GM18499 (cell line): ENCODE measurements at regions not wholly inside any gene's neighbourhood (a gene's known extent, or its start where the extent isn't known, plus 50 kb on each side); places are given as distances from the start of the nearest gene placed in this dataset.

Source experiments
- ATAC-seq: cut with Tn5 transposase; IDR thresholded peaks from one replicate; pipeline ENCODE4 v1.9.1; 2021; ENCODE audit warnings: moderate number of reproducible peaks; ENCODE audit not compliant: insufficient read depth, unreplicated experiment

GRCh38 chrX:45762699-45763647, 562.3 kb upstream of the DIPK2B start:
- no peak for ATAC-seq

GRCh38 chrX:45761920-45762319, 561.2 kb upstream of the DIPK2B start:
- no peak for ATAC-seq

GRCh38 chrX:45760187-45760742, 559.6 kb upstream of the DIPK2B start:
- ATAC-seq: no peak

- ATAC-seq: peak; percentile 64
Observed at GRCh38 chrX:45758738-45759397, 558.2 kb upstream of the DIPK2B start.

GRCh38 chrX:45758319-45758718, 557.6 kb upstream of the DIPK2B start:
- peak; percentile 40 for ATAC-seq

- ATAC-seq: no peak
Observed at GRCh38 chrX:45757272-45757671, 556.6 kb upstream of the DIPK2B start.

- no peak for ATAC-seq
Observed at GRCh38 chrX:45756557-45756956, 555.9 kb upstream of the DIPK2B start.

- ATAC-seq: no peak
Observed at GRCh38 chrX:45755703-45756102, 555.0 kb upstream of the DIPK2B start.

- ATAC-seq: no peak
Observed at GRCh38 chrX:45751156-45751555, 550.5 kb upstream of the DIPK2B start.

- ATAC-seq: no peak
Observed at GRCh38 chrX:45750639-45751038, 550.0 kb upstream of the DIPK2B start.

GRCh38 chrX:45749375-45749774, 548.7 kb upstream of the DIPK2B start:
- ATAC-seq: no peak

- ATAC-seq: no peak
Observed at GRCh38 chrX:45748369-45748774, 547.7 kb upstream of the DIPK2B start.

- no peak for ATAC-seq
Observed at GRCh38 chrX:45747905-45748304, 547.2 kb upstream of the DIPK2B start.

GRCh38 chrX:45745479-45745878, 544.8 kb upstream of the DIPK2B start:
- ATAC-seq: no peak

GRCh38 chrX:45743906-45744625, 543.4 kb upstream of the DIPK2B start:
- ATAC-seq: no peak

GRCh38 chrX:45743081-45743533, 542.4 kb upstream of the DIPK2B start:
- no peak for ATAC-seq

GRCh38 chrX:45740291-45740690, 539.6 kb upstream of the DIPK2B start:
- no peak for ATAC-seq

- ATAC-seq: no peak
Observed at GRCh38 chrX:45735571-45735970, 534.9 kb upstream of the DIPK2B start.

GRCh38 chrX:45731448-45731847, 530.8 kb upstream of the DIPK2B start:
- ATAC-seq: no peak

GRCh38 chrX:45727761-45728160, 527.1 kb upstream of the DIPK2B start:
- ATAC-seq: no peak
